Neural cell (in vitro differentiated cells): ENCODE measurements at regions not wholly inside any gene's neighbourhood (a gene's known extent, or its start where the extent isn't known, plus 50 kb on each side); places are given as distances from the start of the nearest gene placed in this dataset.

Experiments
- H2AFZ ChIP-seq: fragments of 200-600, 300-800 bp; sonication (generic), shearing (Covaris generic); 2 replicates; pipeline ENCODE4 v1.6.0; 2014; ENCODE audit warnings: low read depth, mild to moderate bottlenecking, antibody characterized with exemption, low read length, moderate library complexity
- H3F3A ChIP-seq: fragments of 200-600 bp; shearing (Covaris generic); 2 replicates; pipeline ENCODE4 v1.6.1; 2016; ENCODE audit warnings: mild to moderate bottlenecking, moderate library complexity, mixed read lengths, antibody characterized with exemption, low read length; ENCODE audit not compliant: insufficient read depth, poor library complexity, severe bottlenecking
- H3K27ac ChIP-seq: fragments of 200-600, 300-800 bp; sonication (generic), shearing (Covaris generic); 2 replicates; pipeline ENCODE4 v1.5.1; 2014; ENCODE audit warnings: mild to moderate bottlenecking, low read length, moderate library complexity
- H3K27me3 ChIP-seq: fragments of 300-800, 200-600 bp; sonication (generic), shearing (Covaris generic); 2 replicates; pipeline ENCODE4 v1.6.0; 2014; ENCODE audit warnings: mild to moderate bottlenecking, low read depth, low read length, moderate library complexity; ENCODE audit not compliant: insufficient read depth
- H3K36me3 ChIP-seq: fragments of 300-800, 200-600 bp; sonication (generic), shearing (Covaris generic); 2 replicates; pipeline ENCODE4 v1.5.1; 2014; ENCODE audit warnings: mild to moderate bottlenecking, antibody characterized with exemption, low read length, moderate library complexity; ENCODE audit not compliant: insufficient read depth
- H3K4me2 ChIP-seq: fragments of 300-800, 200-600 bp; sonication (generic), shearing (Covaris generic); 2 replicates; pipeline ENCODE4 v1.6.0; 2014; ENCODE audit warnings: mild to moderate bottlenecking, low read length
- H3K4me3 ChIP-seq: fragments of 300-800, 200-600 bp; sonication (generic), shearing (Covaris generic); 2 replicates; pipeline ENCODE4 v1.5.1; 2014; ENCODE audit warnings: mild to moderate bottlenecking, low read length, moderate library complexity
- H3K79me2 ChIP-seq: fragments of 200-600 bp; shearing (Covaris generic); replicated peaks from 2 replicates; pipeline ENCODE4 v1.6.0; 2014; ENCODE audit warnings: mild to moderate bottlenecking, low read length, moderate library complexity; ENCODE audit not compliant: insufficient read depth
- H3K9ac ChIP-seq: fragments of 300-800, 200-600 bp; sonication (generic), shearing (Covaris generic); 2 replicates; pipeline ENCODE4 v1.6.1; 2016; ENCODE audit warnings: mild to moderate bottlenecking, low read length, mixed read lengths
- H3K9me2 ChIP-seq: fragments of 200-600 bp; shearing (Covaris generic); 2 replicates; pipeline ENCODE4 v1.6.1; 2016; ENCODE audit warnings: mild to moderate bottlenecking, low read length, mixed read lengths; ENCODE audit not compliant: insufficient read depth
- H3K9me3 ChIP-seq: fragments of 200-600, 300-800 bp; sonication (generic), shearing (Covaris generic); 2 replicates; pipeline ENCODE4 v1.6.1; 2016; ENCODE audit warnings: mild to moderate bottlenecking, mixed run types, low read length, moderate library complexity, mixed read lengths
- H4K20me1 ChIP-seq: fragments of 200-600 bp; shearing (Covaris generic); 2 replicates; pipeline ENCODE4 v1.6.1; 2016; ENCODE audit warnings: mild to moderate bottlenecking, mixed run types; ENCODE audit not compliant: insufficient read depth
- CTCF ChIP-seq: fragments of 450-650 bp; IDR thresholded peaks from 2 replicates; pipeline ENCODE4 v1.5.1; 2014; ENCODE audit warnings: antibody characterized with exemption, mild to moderate bottlenecking, moderate library complexity; ENCODE audit not compliant: poor library complexity, severe bottlenecking
- EP300 ChIP-seq: fragments of 450-650 bp; conservative IDR thresholded peaks from 2 replicates; pipeline ENCODE4 v1.6.1; 2014; ENCODE audit warnings: antibody characterized with exemption, mild to moderate bottlenecking, moderate library complexity; ENCODE audit not compliant: poor library complexity, severe bottlenecking
- EZH2 ChIP-seq: fragments of 200-600, 300-800 bp; shearing (Covaris generic), sonication (generic); IDR thresholded peaks from 2 replicates; pipeline ENCODE4 v1.6.1; 2014; ENCODE audit warnings: antibody characterized with exemption, low read length, borderline replicate concordance, mild to moderate bottlenecking; ENCODE audit not compliant: insufficient read depth, poor library complexity, severe bottlenecking
- MXI1 ChIP-seq: fragments of 450-650 bp; conservative IDR thresholded peaks from 2 replicates; pipeline ENCODE4 v1.6.1; 2014; ENCODE audit warnings: antibody characterized with exemption, mild to moderate bottlenecking; ENCODE audit not compliant: poor library complexity, severe bottlenecking
- POLR2AphosphoS5 ChIP-seq: IDR thresholded peaks from 2 replicates; pipeline ENCODE4 v1.6.1; 2012
- RAD21 ChIP-seq: fragments of 450-650 bp; conservative IDR thresholded peaks from 2 replicates; pipeline ENCODE4 v1.6.1; 2014; ENCODE audit warnings: antibody characterized with exemption, mild to moderate bottlenecking, moderate library complexity
- SMC3 ChIP-seq: fragments of 450-650 bp; conservative IDR thresholded peaks from 2 replicates; pipeline ENCODE4 v1.6.1; 2014; ENCODE audit warnings: antibody characterized with exemption, mild to moderate bottlenecking, moderate library complexity; ENCODE audit not compliant: poor library complexity
- TAF1 ChIP-seq: IDR thresholded peaks from 2 replicates; pipeline ENCODE4 v1.6.1; 2012; ENCODE audit warnings: low read depth
- TF ChIP-seq, protein P1 (sequence below): IDR thresholded peaks from 2 replicates; pipeline ENCODE4 v1.6.1; 2012; ENCODE audit warnings: borderline replicate concordance

- H2AFZ ChIP-seq, result no peak overlapping the region
- no peaks in the 10 kb centered on the region for H3K9me2 ChIP-seq
- H3K27me3 ChIP-seq, result no peaks in the 10 kb centered on the region
- H3K4me3 ChIP-seq, result no peak overlapping the region
- H3K79me2 ChIP-seq, result no peaks in the 10 kb centered on the region
- no peaks in the 10 kb centered on the region for H3K36me3 ChIP-seq
- no peaks in the 10 kb centered on the region for H4K20me1 ChIP-seq
- no peaks in the 10 kb centered on the region for H3F3A ChIP-seq
- no peak for TF ChIP-seq POLR2AphosphoS5
- TF ChIP-seq RAD21, result no peak
- TF ChIP-seq, protein P1, sequence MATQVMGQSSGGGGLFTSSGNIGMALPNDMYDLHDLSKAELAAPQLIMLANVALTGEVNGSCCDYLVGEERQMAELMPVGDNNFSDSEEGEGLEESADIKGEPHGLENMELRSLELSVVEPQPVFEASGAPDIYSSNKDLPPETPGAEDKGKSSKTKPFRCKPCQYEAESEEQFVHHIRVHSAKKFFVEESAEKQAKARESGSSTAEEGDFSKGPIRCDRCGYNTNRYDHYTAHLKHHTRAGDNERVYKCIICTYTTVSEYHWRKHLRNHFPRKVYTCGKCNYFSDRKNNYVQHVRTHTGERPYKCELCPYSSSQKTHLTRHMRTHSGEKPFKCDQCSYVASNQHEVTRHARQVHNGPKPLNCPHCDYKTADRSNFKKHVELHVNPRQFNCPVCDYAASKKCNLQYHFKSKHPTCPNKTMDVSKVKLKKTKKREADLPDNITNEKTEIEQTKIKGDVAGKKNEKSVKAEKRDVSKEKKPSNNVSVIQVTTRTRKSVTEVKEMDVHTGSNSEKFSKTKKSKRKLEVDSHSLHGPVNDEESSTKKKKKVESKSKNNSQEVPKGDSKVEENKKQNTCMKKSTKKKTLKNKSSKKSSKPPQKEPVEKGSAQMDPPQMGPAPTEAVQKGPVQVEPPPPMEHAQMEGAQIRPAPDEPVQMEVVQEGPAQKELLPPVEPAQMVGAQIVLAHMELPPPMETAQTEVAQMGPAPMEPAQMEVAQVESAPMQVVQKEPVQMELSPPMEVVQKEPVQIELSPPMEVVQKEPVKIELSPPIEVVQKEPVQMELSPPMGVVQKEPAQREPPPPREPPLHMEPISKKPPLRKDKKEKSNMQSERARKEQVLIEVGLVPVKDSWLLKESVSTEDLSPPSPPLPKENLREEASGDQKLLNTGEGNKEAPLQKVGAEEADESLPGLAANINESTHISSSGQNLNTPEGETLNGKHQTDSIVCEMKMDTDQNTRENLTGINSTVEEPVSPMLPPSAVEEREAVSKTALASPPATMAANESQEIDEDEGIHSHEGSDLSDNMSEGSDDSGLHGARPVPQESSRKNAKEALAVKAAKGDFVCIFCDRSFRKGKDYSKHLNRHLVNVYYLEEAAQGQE, result no peak
- H3K4me2 ChIP-seq, result no peak overlapping the region
- H3K9me3 ChIP-seq, result no peaks in the 10 kb centered on the region
- H3K9ac ChIP-seq, result no peak overlapping the region
- no peak overlapping the region for H3K27ac ChIP-seq
Observed at GRCh38 chr11:106422583-106422982, 345.1 kb downstream of the AASDHPPT start.

- no peak overlapping the region for H3K4me2 ChIP-seq
- H3K9me3 ChIP-seq, result no peaks in the 10 kb centered on the region
- H2AFZ ChIP-seq, result no peak overlapping the region
- H3K9me2 ChIP-seq, result no peaks in the 10 kb centered on the region
- H3K4me3 ChIP-seq, result no peak overlapping the region
- TF ChIP-seq TAF1 (no peak), EZH2 (no peak), POLR2AphosphoS5 (no peak), CTCF (no peak), SMC3 (no peak), RAD21 (no peak), EP300 (no peak), MXI1 (no peak)
- TF ChIP-seq, protein P1, result no peak
- H3F3A ChIP-seq, result no peaks in the 10 kb centered on the region
- H3K36me3 ChIP-seq, result no peaks in the 10 kb centered on the region
- no peaks in the 10 kb centered on the region for H3K27me3 ChIP-seq
- no peaks in the 10 kb centered on the region for H4K20me1 ChIP-seq
- no peak overlapping the region for H3K9ac ChIP-seq
- no peak overlapping the region for H3K27ac ChIP-seq
- H3K79me2 ChIP-seq, result no peaks in the 10 kb centered on the region
Observed at GRCh38 chr11:106424111-106424510, 346.6 kb downstream of the AASDHPPT start.
